Stimulated activated CD4-positive, alpha-beta T cell treated with anti-CD3 and anti-CD28 coated beads, Interleukin-1b, Interleukin-23, amount 100 ng/mL, for 1 hour (primary cell): ENCODE measurements at regions not wholly inside any gene's neighbourhood (a gene's known extent, or its start where the extent isn't known, plus 50 kb on each side); places are given as distances from the start of the nearest gene placed in this dataset.
"Not testable (repeated sequence)": the region's sequence is repeated elsewhere in the genome, so short reads cannot be mapped to it uniquely, and the experiment has no call there.

ENCODE experiments used
- DNase-seq, 2 donors: peaks; one replicate each; pipeline ENCODE4 v3.0.0-alpha.2; 2020; ENCODE audit warnings: low read depth in 2 of 2

DNA sequence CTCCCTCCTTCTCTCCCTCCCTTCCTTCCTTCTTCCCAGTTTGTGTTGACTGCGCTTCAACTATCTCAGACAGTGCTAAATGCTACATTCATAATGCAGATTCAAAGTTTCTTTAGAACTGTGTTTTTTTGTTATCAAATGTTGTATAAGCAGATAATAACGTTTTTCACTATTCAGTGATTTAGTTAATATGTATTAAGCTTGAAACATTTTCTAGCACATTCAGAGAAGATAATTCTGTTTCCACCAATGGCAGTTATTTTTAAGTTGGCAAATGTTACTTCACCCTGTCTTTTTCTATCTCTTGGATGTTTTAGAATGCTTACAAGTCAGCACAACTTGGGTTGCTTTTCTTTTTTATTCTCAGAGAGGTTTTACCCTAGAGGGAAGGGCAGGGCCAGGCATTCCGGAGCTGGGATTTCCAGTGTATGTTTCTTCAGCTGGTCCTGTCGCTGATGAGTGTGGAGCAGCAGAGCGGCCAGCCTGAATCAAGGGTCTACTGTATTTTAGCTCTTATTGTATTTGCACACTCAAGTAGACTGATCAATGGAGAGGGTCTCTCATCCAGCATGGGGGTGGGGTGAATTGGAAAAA is 162.3 kb upstream of the ARHGAP20 start:
- no peak for DNase-seq

DNA sequence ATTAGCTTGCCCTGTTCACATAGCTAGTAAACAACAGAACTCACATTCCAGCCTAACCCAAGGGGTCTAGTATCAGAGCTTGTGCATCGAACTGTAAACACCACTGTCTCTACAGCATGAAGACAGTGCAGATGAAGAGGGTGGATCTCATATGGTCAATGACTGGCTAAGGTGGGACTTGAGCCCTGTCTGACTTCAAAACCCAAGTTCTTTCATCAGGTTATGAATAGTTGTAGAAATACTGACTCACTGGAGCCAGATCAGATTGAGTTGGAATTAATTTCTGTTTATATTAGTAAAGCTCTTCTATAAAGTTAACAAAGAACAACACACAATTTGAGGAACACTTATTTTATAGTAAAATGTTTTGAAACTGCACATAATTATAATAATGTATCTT is 161.7 kb upstream of the ARHGAP20 start:
- no peak for DNase-seq

DNA sequence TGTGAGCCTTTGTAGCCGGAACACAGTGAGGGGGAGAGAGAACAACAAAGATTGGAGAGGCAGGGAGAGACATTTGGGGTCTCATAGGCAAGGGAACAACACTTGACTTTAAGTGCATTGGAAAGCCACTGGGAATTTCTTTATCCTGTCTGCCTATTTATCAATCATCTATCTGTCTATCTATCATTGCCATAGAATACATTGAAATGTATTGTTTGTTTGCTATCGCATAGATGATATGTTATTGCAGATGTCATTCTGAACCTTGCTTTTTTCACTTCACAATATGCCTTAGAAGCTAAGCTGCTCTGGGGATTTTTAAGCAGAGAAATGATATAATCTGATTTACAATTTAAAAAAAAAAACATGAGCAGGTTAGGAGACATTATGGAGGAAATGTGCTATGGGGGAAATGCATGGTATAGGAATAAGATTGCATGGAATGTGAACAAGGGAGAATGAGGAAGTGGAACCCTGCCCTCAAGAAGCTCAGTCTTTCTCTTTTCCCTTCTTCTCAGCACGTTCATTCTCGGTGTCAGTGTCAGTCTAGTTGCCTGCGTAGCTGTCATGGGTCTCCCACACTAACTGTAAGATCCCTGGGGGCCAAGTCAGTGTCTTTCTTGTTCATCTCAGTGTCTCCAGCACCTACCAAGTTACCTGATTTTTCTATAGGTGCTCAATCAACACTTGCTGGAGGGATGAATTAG is 158.7 kb upstream of the ARHGAP20 start:
- no peak for DNase-seq

GRCh38 chr11:110867951-110868350 is 155.7 kb upstream of the ARHGAP20 start:
- DNase-seq = no peak

GRCh38 chr11:110866081-110866480 is 153.8 kb upstream of the ARHGAP20 start:
- no peak for DNase-seq

GRCh38 chr11:110862407-110862806 is 150.2 kb upstream of the ARHGAP20 start:
- DNase-seq = no peak

DNA sequence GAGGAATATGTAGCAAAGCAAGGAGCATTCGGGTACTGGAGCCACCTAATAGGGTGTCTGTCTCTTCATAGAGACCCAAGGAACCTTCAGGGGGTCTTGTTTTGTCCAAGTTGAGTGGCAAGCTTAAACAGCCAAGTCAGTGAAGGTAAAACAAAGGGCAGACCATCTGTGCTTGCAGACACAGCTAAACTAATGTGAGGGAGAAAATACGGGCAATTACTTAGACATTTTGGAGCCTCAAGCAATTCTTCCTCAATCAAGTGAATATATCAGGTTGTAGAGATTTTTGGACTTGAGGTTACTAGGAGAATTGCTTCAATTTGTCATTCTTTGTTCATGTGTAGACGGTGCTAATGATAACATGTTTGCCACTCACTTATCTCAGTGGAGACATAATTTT is 148.2 kb upstream of the ARHGAP20 start:
- no peak for DNase-seq

GRCh38 chr11:110859998-110860397 is 147.8 kb upstream of the ARHGAP20 start:
- no peak for DNase-seq

DNA sequence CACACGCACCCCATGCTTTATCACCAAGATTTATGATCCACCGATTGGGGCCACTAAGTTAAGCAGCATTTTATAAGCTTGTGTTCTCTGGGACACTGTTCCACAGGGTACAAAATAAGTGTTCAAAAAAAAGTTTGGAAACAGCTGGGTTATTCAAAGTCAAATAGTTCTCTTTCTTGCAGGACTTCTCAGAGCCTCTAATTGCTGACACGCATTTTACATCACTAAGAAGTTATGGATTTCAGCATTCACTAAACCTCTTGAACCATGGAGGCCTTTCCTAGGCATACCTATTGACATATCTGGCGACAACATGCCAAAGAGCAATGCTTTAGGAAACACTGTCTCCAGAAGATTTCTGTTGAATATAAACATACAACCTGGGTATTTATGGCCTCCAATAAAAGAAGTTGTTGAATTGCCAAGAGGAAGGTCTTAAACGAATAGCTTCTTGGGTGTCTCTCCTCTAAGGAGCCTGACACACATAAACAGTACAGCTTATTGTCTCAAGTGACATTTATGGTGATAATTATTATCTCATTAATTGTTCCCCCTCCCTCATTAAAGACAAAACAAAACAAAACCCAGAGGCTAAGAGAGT is 147.1 kb upstream of the ARHGAP20 start:
- no peak for DNase-seq

DNA sequence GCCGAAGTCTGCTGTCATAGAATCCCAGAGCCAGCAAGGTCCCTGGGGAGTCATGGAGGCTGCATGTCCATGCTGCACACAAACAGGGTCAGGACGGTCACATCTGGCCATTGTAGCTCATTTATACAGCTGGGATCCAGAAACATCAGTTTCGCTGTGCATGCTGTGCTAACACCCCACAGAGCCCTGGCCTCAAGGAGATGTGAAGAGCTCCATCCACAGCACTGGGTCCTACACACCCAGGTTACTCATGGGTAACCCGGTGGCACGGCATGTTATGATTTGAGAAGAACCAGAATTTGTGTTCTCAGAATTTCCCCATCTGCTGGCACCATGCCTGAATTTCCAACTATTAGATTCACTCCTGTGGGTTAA is 146.3 kb upstream of the ARHGAP20 start:
- no peak for DNase-seq

- DNase-seq = no peak
Measured at GRCh38 chr11:110857892-110858546, 145.8 kb upstream of the ARHGAP20 start.

DNA sequence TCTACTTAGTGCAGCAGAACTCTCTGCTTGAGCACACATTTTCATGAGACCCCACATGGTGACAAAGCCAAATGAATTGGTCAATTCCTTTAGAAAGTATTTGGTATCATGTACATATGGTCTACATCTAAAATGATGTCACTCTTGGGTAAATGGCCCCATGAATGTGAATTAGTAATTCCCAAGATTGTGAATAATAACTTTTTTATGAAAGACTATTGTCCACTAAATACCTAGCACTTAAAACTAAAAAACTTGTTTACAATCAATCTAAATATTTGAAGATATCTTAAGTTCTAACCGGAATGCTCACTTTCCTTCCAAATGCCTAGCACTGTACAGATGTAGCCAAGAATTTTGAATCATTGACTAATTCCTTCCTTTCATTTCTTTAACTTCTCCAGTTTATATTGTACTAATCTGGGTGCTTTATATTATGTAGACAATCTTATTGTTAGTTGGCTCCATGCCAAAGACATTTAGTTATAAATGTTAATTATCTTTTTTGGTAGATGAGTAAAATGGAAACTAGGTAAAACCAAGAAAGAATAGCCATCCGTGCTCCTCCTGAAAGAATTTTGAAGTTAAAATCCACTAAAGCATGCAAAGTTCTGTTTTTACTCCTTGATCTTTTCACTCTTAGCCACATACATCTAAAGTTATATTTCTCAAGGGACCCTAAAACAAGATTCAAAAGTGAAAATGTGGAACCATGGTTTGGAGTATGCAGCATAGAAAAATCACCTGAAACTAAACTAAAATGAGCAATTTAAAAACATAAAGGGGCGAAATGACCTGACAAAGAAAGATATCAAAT is 145.0 kb upstream of the ARHGAP20 start:
- no peak for DNase-seq

GRCh38 chr11:110856340-110856739 is 144.1 kb upstream of the ARHGAP20 start:
- no peak for DNase-seq

DNA sequence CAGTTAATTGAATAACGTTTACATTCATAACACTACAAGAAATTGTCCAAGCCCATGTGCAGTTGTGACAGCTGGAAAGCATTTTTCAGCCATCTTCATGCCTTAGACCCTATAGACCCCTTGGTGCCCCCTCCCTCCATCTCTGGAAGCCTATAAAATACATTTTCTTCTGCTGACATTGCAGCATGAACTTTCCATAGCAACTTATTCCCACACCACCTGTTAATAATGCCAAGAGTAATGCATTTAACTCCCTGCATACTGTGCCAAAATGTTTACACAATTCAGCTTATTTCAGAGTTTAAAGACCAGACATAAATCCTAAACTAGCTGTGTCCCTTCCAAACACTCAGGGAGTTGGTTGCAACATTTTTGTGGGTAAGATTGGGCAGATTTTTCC is 143.0 kb upstream of the ARHGAP20 start:
- no peak for DNase-seq

- no peak for DNase-seq
Measured at GRCh38 chr11:110852921-110853490, 140.8 kb upstream of the ARHGAP20 start.

DNA sequence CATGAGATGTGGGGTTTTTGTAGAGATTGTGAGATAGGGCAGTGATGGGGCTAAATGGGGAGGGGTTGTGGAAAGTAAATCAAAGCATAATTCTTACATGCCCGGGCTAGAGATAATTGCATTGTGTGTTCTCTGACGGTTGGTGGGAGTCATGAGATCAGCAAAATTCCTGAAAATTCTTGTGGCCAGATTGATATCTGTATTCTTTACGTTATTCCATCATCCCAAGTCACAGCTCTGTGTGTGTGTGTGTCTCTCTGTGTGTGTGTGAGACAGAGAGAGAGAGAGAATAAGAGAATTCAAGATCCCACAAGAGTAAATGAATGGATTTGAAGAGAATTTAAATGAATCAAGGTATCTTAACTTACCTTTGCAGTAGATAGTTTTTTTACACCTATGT is 138.6 kb upstream of the ARHGAP20 start:
- no peak for DNase-seq

DNA sequence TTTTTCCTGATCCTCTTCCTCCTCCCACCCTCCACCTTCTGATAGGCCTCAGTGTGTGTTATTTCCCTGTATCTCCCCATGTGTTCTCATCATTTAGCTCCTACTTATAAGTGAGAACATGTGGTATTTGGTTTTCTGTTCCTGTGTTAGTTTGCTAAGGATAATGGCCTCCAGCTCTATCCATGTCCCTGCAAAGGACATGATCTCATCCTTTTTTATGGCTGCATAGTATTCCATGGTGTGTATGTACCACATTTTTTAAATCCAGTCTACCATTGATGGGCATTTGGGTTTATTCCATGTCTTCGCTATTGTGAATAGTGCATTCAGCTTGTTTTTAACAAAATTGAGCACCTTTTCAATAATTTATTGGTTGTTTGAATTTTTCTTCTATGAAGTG is 130.8 kb upstream of the ARHGAP20 start:
- DNase-seq = not testable (repeated sequence)

DNA sequence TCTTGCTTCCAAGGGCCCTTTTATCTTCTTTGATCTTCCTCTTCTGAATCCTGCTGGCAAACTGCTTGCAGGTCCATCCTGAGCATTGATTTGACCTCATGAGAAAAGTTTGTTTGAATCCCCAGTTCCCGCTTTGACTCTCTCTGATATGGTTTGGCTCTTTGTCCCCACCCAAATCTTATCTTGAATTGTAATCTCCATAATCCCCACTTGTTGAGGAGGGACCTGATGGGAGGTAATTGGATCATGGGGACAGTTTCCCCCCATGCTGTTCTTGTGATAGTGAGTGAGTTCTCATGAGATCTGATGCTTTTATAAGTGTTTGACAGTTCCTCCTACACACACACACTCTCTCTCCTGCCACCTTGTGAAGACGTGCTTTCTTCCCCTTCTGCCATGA is 126.6 kb upstream of the ARHGAP20 start:
- DNase-seq = no peak

- no peak for DNase-seq
Measured at GRCh38 chr11:110837603-110838002, 125.4 kb upstream of the ARHGAP20 start.

DNA sequence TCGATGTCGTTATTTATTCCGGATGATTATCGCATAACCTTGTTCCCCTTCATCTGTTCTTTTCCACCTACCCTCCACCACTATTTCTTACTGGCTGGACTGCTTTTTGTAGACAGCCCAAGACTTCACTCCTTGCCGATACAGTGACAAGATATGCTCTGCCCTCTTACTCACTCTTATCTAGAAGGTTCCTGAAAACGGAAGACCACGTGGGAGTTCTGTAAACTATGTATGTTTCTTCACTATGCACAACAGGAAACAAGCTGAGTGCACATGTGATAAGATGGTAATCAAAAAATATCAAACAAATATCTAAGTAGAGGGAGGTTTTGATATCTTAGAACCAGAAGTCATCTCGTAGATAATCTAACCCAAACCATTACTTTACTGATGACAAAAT is 122.9 kb upstream of the ARHGAP20 start:
- no peak for DNase-seq

GRCh38 chr11:110833033-110833484 is 120.8 kb upstream of the ARHGAP20 start:
- no peak for DNase-seq

DNA sequence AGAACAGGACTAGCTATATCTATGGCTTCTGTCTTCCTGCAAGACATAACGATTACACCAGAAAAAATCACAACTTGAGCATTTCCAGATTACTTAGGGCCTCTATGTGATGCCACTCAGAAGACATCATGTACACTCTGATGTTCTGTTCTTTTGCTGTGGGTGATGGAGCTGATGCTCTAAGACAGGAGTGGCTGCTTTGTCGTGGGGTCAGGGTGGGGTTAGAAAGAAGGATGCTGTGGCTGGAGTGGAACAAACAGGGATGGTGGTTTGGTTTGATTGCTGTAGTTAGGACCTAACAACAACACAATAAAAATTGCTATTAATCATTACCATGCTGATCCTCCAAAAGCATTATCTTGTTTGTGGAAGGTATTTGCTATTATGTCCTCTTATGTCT is 120.3 kb upstream of the ARHGAP20 start:
- DNase-seq = no peak
